Neural crest cell (in vitro differentiated cells): ENCODE measurements at regions not wholly inside any gene's neighbourhood (a gene's known extent, or its start where the extent isn't known, plus 50 kb on each side); places are given as distances from the start of the nearest gene placed in this dataset.

ENCODE experiments used
- DNase-seq: peaks from one replicate; pipeline ENCODE4 v3.0.0; 2021; ENCODE audit warnings: low read depth, mixed read lengths, low spot score
- H3K27ac Mint-ChIP-seq: one replicate; pipeline ENCODE4 v1.8.0; 2021; ENCODE audit warnings: mild to moderate bottlenecking, mixed read lengths; ENCODE audit not compliant: unreplicated experiment
- H3K27me3 Mint-ChIP-seq: 2 replicates; pipeline ENCODE4 v1.8.0; 2021; ENCODE audit warnings: low read depth, mild to moderate bottlenecking, mixed read lengths
- H3K36me3 Mint-ChIP-seq: 2 replicates; pipeline ENCODE4 v1.8.0; 2021; ENCODE audit warnings: low read depth, mild to moderate bottlenecking, mixed read lengths
- H3K4me1 Mint-ChIP-seq: 2 replicates; pipeline ENCODE4 v1.8.0; 2021; ENCODE audit warnings: mixed read lengths
- H3K4me3 Mint-ChIP-seq: one replicate; pipeline ENCODE4 v1.8.0; 2021; ENCODE audit warnings: mild to moderate bottlenecking, mixed read lengths
- H3K9me3 Mint-ChIP-seq: 2 replicates; pipeline ENCODE4 v1.8.0; 2021; ENCODE audit warnings: mixed read lengths
- TF ChIP-seq, protein P1 (sequence below): fragments of 200-600 bp; sonication (generic); conservative IDR thresholded peaks from 2 replicates; pipeline ENCODE4 v1.5.0; 2021; ENCODE audit warnings: antibody characterized with exemption, mild to moderate bottlenecking

DNA sequence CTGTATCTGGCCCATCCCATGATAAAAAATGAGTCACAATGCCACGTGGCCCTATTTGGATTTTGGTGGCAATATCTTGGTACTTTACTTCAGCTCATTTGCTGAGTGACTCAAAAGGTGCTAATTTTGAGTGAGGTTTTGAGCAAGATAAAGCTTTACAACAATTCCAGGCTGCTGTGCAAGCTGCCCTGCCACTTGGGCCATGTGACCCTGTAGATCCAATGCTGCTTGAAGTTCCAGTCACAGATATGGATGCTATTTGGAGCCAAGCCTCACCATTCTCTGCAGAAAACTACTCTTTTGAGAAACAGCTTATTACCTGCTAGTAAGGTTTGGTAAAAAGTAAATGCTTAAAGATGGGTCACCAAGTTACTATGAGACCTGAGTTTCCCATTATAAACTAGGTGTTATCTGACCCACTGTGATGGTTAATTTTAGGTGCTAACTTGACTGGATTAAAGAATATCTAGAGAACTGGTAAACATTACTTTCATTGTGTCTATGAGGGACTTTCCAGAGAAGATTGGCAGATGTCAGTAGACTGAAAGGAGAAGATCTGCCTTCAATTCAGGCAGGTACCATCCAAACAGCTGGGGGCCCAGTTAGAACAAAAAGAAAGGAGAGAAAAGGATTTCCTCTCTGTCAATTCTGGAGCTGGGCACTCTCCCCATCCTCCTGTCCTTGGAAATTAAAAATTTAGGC lies 1083.9 kb downstream of the DIPK2A start:
- DNase-seq: no peak
- H3K4me3 Mint-ChIP-seq: no peak overlapping the region
- no peak overlapping the region for H3K27ac Mint-ChIP-seq
- peaks cover 4% of the 10 kb centered on the region for H3K36me3 Mint-ChIP-seq
- no peaks in the 10 kb centered on the region for H3K27me3 Mint-ChIP-seq
- TF ChIP-seq, protein P1, sequence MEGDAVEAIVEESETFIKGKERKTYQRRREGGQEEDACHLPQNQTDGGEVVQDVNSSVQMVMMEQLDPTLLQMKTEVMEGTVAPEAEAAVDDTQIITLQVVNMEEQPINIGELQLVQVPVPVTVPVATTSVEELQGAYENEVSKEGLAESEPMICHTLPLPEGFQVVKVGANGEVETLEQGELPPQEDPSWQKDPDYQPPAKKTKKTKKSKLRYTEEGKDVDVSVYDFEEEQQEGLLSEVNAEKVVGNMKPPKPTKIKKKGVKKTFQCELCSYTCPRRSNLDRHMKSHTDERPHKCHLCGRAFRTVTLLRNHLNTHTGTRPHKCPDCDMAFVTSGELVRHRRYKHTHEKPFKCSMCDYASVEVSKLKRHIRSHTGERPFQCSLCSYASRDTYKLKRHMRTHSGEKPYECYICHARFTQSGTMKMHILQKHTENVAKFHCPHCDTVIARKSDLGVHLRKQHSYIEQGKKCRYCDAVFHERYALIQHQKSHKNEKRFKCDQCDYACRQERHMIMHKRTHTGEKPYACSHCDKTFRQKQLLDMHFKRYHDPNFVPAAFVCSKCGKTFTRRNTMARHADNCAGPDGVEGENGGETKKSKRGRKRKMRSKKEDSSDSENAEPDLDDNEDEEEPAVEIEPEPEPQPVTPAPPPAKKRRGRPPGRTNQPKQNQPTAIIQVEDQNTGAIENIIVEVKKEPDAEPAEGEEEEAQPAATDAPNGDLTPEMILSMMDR: no peak
- H3K9me3 Mint-ChIP-seq: peaks cover 9% of the 10 kb centered on the region
- H3K4me1 Mint-ChIP-seq: no peaks in the 10 kb centered on the region

DNA sequence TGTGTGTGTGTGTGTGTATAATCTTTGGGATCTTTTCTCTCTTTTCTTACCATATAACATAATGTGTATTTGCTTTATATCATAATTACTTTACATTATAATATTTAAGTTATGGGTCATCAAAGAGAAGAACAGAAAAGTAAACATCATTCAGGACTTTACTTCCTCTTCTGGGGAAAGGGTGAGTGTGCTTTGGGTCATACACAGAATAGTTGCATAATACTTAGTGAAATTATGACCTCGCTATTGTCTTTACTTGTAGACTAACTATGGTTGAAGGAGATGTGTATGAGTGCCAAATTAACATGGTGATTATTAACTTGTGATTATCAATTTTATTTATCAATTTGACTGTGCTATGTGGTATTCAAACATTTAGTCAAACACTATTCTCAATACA lies 1086.9 kb downstream of the DIPK2A start:
- Mint-ChIP-seq H3K4me3 (no peak overlapping the region), H3K4me1 (no peaks in the 10 kb centered on the region), H3K36me3 (peaks cover 8% of the 10 kb centered on the region), H3K27ac (no peak overlapping the region), H3K27me3 (no peaks in the 10 kb centered on the region), H3K9me3 (peaks cover 9% of the 10 kb centered on the region)
- no peak for DNase-seq
- TF ChIP-seq, protein P1: no peak

DNA sequence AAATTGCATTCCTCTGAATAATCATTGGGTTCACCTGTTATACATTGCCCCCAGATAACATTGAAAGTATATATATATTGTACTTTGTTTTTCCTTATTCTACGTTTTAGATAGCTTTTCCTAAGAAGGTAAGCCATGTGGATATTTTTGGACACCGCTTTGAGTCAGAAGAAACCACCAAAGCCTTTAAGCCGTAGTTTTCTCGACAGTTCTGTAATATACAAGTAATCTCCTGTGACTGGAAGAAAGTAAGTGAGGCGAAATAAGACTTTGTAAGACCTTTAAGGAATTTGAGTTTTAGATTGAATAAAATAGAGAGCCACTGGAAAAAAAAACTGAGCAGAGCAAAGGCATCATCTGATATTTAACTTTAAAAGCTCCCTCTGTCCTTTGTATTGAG lies 1092.0 kb downstream of the DIPK2A start:
- no peaks in the 10 kb centered on the region for H3K27me3 Mint-ChIP-seq
- TF ChIP-seq, protein P1: no peak
- H3K4me1 Mint-ChIP-seq: no peaks in the 10 kb centered on the region
- DNase-seq: no peak
- H3K9me3 Mint-ChIP-seq: peaks cover 7% of the 10 kb centered on the region
- H3K27ac Mint-ChIP-seq: no peak overlapping the region
- H3K36me3 Mint-ChIP-seq: peaks cover 8% of the 10 kb centered on the region
- H3K4me3 Mint-ChIP-seq: no peak overlapping the region

DNA sequence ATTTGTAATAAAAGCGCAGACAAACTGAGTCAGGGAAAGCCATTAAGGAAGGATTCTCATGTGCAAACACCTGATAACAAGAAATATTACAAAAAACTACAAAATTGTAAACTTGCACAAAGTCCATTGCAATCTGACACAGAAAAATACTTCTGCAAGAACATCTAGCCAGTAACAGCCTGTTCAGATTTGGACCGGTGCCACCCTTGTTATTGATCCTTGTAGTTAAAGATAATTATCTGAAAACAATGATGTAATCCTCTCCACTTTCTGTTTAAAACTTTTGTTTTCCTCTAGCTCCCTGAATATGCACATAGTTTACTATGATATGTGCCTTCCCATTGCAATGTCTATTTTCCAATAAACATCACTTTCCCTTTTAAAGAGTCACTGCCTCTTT lies 1090.2 kb downstream of the PLOD2 start:
- Mint-ChIP-seq H3K4me1 (no peaks in the 10 kb centered on the region), H3K36me3 (no peaks in the 10 kb centered on the region), H3K27me3 (no peaks in the 10 kb centered on the region), H3K9me3 (peaks cover 2% of the 10 kb centered on the region), H3K4me3 (no peak overlapping the region), H3K27ac (no peak overlapping the region)
- TF ChIP-seq, protein P1: no peak
- DNase-seq: no peak

DNA sequence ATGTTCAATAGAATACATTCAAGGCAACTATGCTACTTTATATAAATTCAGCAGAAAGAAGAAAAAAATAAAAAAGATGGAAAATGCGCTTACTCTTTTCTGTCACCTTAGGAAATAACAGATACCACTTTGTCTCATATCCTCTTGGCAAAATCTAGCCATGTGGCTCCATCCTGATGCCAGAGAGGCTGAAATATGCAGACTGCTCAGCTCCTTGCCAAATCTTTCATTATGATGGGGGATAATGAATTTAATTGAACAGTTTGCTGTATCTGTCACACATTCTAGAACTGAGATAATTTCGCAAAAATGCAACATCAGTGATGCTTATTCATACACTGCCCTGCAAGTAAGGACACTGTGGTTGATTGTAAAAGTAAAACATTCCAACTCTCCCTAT lies 1081.5 kb downstream of the PLOD2 start:
- DNase-seq: no peak
- H3K9me3 Mint-ChIP-seq: no peaks in the 10 kb centered on the region
- TF ChIP-seq, protein P1: no peak
- H3K27me3 Mint-ChIP-seq: no peaks in the 10 kb centered on the region
- H3K27ac Mint-ChIP-seq: no peak overlapping the region
- H3K4me1 Mint-ChIP-seq: no peaks in the 10 kb centered on the region
- H3K4me3 Mint-ChIP-seq: no peak overlapping the region
- H3K36me3 Mint-ChIP-seq: no peaks in the 10 kb centered on the region
